ENCODE measurements at regions not wholly inside any gene's neighbourhood (a gene's known extent, or its start where the extent isn't known, plus 50 kb on each side); places are given as distances from the start of the nearest gene placed in this dataset.

DNA sequence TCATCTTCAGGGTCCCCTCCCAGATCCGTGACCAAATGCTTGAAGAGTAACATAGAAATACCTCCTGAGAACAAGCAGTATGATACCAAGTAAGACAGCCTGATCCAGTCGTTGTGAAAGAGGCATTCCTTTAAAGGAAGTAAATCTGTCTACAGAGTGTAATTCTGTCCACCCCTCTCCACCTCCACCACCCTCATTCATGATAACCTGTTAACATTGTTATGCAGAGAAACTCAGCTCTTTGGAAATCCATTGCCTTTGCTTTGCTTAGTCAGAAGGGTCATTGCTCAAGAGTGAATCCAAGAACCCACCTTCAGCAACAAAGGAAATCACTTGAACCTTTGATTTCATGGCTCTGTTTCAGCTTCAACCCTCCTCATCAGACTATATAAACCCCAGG is 155.6 kb downstream of the CYP26B1 start:
- TF ChIP-seq, protein P1, sequence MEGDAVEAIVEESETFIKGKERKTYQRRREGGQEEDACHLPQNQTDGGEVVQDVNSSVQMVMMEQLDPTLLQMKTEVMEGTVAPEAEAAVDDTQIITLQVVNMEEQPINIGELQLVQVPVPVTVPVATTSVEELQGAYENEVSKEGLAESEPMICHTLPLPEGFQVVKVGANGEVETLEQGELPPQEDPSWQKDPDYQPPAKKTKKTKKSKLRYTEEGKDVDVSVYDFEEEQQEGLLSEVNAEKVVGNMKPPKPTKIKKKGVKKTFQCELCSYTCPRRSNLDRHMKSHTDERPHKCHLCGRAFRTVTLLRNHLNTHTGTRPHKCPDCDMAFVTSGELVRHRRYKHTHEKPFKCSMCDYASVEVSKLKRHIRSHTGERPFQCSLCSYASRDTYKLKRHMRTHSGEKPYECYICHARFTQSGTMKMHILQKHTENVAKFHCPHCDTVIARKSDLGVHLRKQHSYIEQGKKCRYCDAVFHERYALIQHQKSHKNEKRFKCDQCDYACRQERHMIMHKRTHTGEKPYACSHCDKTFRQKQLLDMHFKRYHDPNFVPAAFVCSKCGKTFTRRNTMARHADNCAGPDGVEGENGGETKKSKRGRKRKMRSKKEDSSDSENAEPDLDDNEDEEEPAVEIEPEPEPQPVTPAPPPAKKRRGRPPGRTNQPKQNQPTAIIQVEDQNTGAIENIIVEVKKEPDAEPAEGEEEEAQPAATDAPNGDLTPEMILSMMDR (IDR thresholded peaks at IDR 0.05; ENCODE audit: insufficient read depth, missing control alignments), result no peak
- no peak for FAIRE-seq
- DNase-seq (ENCODE audit: insufficient read length, low spot score), result no peak

DNA sequence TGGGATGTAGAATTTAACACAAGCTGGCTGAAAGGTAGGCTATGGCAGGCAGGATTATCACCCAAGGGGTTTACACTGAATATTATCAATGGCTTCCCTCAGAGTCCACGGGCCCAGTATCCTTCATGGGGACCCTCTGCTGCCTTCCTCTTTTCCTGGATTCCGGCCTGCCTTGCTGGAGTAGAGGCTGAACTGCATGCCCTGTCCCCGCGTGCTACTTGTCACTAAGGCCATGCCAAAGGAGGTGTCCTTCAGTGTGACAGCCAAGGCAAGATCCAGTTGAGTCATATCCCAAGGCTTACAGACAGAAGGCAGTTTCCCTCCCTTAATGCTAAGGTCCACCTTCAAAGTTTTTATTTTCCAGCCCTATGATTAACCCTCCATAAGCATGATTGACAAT is 156.3 kb downstream of the CYP26B1 start:
- DNase-seq (ENCODE audit: insufficient read length, low spot score) (no peak), FAIRE-seq (no peak)

DNA sequence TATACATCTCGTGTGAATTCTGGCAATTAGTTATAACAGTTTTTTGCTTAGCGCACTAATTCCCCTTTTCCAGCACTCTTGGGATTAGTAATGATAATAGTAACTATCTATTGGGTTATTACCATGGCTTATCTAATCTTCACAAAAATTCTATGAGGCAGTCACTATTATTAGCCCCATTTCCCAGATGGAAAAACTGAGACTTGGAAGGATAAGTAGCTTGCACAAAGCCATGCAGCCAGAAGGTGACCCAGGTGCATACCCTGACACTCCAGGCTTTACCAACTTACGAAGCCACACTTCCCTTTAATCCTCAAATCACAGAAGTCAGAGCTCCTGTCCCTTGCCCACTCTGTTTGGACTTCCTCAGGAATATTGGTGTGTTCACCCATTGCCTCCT is 156.8 kb downstream of the CYP26B1 start:
- TF ChIP-seq, protein P1 (IDR thresholded peaks at IDR 0.05; ENCODE audit: insufficient read depth, missing control alignments), result no peak
- FAIRE-seq (no peak), DNase-seq (ENCODE audit: insufficient read length, low spot score) (no peak)

More for the DNA sequence above, 156.3 kb downstream of the CYP26B1 start:
- TF ChIP-seq, protein P1 (IDR thresholded peaks at IDR 0.05; ENCODE audit: insufficient read depth, missing control alignments), result no peak

DNA sequence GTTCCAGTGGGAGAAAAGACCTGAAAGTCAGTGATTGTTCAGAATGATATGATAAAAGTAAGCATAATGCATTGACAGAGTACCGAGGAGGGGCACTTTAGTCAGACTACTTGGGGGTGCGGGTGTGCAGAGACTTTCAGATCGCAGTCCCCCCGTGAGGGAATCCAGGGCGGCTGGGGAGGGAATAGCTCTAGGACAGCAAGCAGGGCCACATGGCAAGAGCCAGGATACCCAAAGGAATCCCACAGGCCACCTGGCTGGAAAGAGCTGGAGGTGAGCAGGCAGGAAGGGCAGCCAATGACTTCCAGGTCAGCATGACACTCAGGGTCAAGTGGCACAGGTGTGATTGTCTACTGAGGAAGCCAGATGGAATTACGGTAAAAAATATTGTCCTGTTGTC is 157.5 kb downstream of the CYP26B1 start:
- DNase-seq (ENCODE audit: insufficient read length, low spot score) (no peak), FAIRE-seq (no peak)
- TF ChIP-seq, protein P1 (IDR thresholded peaks at IDR 0.05; ENCODE audit: insufficient read depth, missing control alignments), result no peak

DNA sequence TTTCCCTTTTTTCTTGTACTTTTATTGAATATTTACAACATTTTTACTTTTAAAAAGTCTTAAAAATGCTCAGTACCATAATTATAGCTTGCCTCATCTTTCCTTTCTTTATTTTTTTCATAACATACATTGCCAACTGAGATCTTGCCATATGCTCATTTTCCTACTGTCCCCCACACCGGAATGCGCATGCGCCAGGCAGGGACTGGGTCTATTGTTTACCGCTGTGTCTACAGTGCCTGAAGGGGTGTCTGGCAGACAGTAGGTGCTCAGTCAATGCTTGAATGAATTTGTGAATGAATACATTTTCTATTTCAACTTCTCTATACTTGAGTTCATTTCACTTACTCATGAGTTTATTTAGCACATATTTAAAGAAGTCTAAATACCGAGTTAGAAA is 158.0 kb downstream of the CYP26B1 start:
- no peak for FAIRE-seq
- TF ChIP-seq, protein P1 (IDR thresholded peaks at IDR 0.05; ENCODE audit: insufficient read depth, missing control alignments), result no peak
- no peak for DNase-seq (ENCODE audit: insufficient read length, low spot score)

DNA sequence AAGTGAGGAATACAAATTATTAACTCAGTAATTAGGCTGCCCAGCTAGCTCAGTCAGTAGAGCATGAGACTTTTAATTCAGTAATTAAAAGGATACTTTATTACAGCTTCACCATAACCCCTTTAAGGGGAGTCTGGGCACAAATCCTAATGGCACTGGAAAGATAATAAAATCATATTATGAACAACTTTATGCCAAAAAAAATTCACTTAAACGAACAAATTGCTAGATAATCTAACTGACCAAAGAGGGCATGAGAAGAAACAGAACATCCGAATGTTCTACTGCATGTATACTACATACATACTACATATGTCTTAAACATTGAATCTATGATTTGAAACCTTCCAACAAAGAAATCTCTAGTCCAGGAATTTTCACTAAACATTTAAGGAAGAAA is 159.5 kb downstream of the CYP26B1 start:
- TF ChIP-seq, protein P1 (IDR thresholded peaks at IDR 0.05; ENCODE audit: insufficient read depth, missing control alignments), result no peak
- DNase-seq (ENCODE audit: insufficient read length, low spot score), result no peak
- FAIRE-seq, result no peak

DNA sequence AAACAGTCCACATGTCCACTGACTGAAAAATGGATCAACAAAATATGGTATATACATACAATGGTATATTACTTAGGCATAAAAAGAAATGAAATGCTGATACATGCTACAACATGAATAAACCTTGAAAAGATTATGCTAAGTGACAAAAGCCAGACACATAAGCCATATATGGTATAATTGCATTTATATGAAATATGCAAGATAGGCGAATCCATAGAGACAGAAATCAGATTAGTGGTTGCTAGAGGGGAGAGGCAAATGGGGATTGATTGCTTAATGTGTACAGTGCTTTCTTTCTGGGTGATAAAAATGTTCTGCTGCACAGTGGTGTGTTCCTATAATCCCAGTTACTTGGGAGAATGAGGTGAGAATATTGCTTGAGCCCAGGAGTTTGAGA is 171.0 kb downstream of the CYP26B1 start:
- TF ChIP-seq, protein P1 (IDR thresholded peaks at IDR 0.05; ENCODE audit: insufficient read depth, missing control alignments), result no peak
- DNase-seq (ENCODE audit: insufficient read length, low spot score) (no peak), FAIRE-seq (no peak)

All from D721Med (cell line).